ENCODE measurements at regions not wholly inside any gene's neighbourhood (a gene's known extent, or its start where the extent isn't known, plus 50 kb on each side); places are given as distances from the start of the nearest gene placed in this dataset.

GRCh38 chr2:15872854-15873253, 67.5 kb upstream of the MYCN start:
- no peak for TF ChIP-seq CTCF (IDR thresholded peaks at IDR 0.05)

GRCh38 chr2:15874321-15874720, 66.0 kb upstream of the MYCN start:
- no peak for TF ChIP-seq CTCF (IDR thresholded peaks at IDR 0.05)

DNA sequence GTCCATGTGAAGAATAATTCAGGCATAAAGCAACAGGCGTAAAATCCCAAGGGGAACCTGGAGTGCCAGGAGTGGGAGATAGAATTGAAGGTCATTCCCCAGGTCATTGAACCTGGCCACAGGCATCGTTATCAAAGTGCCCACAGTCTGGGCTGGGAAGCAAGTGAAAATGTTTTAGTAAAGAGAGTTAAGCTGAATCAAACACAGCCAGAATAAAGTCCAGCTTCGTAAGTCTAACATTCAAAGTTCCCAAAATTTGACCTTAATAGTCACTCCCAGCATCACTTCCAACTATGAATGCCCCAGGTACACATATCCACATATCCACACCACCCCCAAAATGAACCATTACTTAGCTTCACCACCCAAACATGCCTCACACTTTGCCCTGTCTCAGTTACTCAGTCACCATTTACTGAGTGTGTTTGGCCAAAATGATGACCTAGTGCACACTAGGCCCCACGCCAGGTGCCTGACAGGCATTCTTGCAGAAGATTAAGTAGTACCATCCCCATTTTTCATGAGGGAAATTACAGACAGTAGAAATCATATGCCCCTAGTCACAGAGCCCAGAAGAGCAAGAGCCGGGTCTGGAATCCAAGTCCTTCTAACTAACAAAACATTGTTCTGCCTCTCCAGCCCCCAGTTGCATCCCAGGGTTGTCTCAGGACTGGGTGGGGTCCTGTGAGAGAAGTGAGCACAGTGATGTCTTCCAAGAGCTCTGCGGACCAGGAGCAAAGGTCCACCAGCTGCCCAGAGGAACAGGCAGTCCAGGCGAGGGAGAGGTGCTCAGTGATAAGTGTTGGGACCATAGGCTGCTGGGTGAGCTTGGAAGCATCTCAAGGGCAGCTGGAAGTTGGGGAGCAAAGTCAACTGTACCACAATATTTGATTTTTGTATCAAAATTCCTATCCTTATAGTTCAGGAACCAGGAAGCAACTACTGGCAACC, 65.2 kb upstream of the MYCN start:
- TF ChIP-seq CTCF (IDR thresholded peaks at IDR 0.05), result no peak

DNA sequence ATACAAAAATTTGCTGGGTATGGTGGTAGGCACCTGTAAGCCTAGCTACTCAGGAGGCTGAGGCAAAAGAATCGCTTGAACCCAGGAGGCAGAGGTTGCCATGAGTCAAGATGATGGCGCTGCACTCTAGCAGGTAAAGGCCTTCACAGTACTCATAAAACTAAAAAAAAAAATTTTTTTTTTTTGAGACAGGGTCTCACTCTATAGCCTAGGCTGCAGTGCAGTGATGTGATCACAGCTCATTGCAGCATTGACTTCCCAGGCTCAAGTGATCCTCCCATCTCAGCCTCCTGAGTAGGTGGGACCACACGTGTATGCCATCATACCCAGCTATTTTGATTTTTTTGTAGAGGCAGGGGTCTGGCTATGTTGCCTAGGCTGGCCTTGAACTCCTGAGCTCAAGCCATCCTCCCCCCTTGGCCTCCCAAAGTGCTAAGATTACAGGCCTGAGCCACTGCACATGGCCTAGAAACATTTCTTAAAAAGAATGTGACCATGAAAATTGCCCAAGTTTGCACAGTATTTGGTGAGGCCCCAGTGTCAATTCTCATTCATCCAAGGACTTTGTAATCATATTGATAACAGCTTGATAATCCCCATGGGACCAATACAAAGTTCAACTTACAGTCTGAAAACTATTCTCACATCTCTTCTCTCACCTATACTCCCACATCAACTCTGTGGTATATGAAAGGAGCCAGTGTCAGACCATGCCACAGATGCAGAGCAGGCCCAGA, 64.2 kb upstream of the MYCN start:
- TF ChIP-seq CTCF (IDR thresholded peaks at IDR 0.05), result no peak

DNA sequence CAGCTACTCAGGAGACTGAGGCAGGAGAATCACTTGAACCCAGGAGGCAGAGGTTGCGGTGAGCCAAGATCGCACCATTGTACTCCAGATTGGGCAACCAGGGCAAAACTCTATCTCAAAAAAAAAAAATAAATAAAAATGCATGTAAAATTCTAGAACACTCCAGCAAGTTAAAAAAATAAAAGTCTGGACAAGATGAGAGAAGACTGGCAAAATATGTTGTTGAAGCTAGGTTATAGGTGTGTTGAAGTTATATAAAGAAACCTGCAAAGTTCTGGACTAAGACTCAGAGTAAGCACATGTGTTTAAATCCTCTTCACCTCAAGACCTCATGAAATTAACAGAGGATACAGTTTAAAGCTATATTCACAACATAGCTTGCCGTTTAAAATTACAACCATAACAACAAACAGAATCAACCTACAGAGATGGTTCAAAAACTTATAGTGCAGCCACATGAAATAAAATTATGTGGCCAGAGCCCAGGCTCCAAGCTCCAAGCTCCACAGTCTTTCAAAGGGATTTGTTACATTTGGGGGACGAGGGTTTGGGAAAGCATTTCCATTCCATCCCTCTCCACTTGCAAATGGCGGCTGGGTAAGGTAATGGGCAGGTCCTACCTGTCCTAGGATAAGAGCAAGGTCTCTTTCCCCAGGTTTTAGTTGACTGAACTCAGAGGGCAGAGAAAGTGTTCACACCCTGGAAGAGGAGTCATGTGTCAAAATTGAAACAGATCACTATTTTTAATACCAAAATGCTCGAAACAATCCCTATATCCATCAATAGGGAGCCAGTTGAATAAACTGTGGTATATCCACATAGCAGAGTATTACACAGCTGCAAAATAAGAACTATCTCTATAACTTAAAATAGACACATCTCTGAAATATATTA, 59.9 kb upstream of the MYCN start:
- TF ChIP-seq CTCF (IDR thresholded peaks at IDR 0.05), result no peak

DNA sequence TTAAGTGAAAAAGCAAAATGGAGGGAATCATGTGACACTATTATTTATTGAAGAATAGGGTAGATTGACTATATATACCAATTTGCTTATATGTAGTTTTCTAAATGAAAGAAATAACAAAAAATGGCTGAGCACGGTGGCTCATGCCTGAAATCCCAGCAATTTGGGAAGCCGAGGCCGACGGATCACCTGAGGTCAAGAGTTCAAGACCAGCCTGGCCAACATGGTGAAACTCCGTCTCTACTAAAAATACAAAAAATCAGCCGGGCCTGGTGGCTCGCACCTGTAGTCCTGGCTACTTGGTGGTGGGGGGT, 59.3 kb upstream of the MYCN start:
- no peak for TF ChIP-seq CTCF (IDR thresholded peaks at IDR 0.05)

GRCh38 chr2:15881676-15882075, 58.7 kb upstream of the MYCN start:
- no peak for TF ChIP-seq CTCF (IDR thresholded peaks at IDR 0.05)

Data from LNCAP (cell line).